Brain microvascular endothelial cell (primary cell): ENCODE measurements at regions not wholly inside any gene's neighbourhood (a gene's known extent, or its start where the extent isn't known, plus 50 kb on each side); places are given as distances from the start of the nearest gene placed in this dataset.

ENCODE experiments used
- DNase-seq: peaks from one replicate; pipeline ENCODE4 v3.0.0-alpha.2; 2020
- H3K27ac ChIP-seq: fragments of 250-450 bp; sonication (Bioruptor Pico); 2 replicates; pipeline ENCODE4 v1.5.1; 2020; ENCODE audit warnings: mild to moderate bottlenecking, moderate library complexity
- H3K27me3 ChIP-seq: fragments of 250-450 bp; sonication (Bioruptor Pico); replicated peaks from 2 replicates; pipeline ENCODE4 v1.5.1; 2020; ENCODE audit warnings: mild to moderate bottlenecking
- H3K36me3 ChIP-seq: fragments of 250-450 bp; sonication (Bioruptor Pico); replicated peaks from 2 replicates; pipeline ENCODE4 v1.5.1; 2020; ENCODE audit warnings: mild to moderate bottlenecking
- H3K4me3 ChIP-seq: 2 replicates; pipeline ENCODE4 v1.5.1; 2011; ENCODE audit warnings: low read depth, mild to moderate bottlenecking, control low read depth, low read length, moderate library complexity
- CTCF ChIP-seq: IDR thresholded peaks from 2 replicates; pipeline ENCODE4 v1.5.1; 2011; ENCODE audit warnings: low read depth, mild to moderate bottlenecking, moderate library complexity, low read length, control low read depth, inconsistent platforms; ENCODE audit errors: missing control alignments
- in situ Hi-C: cut with HindIII; loops from 2 replicates; pipeline ENCODE4 v1.10.0; 2017; ENCODE audit warnings: low sequenced_read_pairs, low pct_ligation_motif_present

- in situ Hi-C loops: no loop called here
These were observed 339.7 kb upstream of the NR2F2 start for GRCh38 chr15:95990833-95991232.

GRCh38 chr15:95994418-95994817 is 336.1 kb upstream of the NR2F2 start:
- in situ Hi-C loops: no loop called here
- Histone ChIP-seq H3K27ac (no peak overlapping the region), H3K27me3 (no peaks in the 10 kb centered on the region), H3K4me3 (no peak overlapping the region), H3K36me3 (no peaks in the 10 kb centered on the region)
- TF ChIP-seq CTCF: no peak
- DNase-seq: peak; percentile 26

More at GRCh38 chr15:95990833-95991232, 339.7 kb upstream of the NR2F2 start:
- no peak for TF ChIP-seq CTCF
- Histone ChIP-seq H3K27me3 (no peaks in the 10 kb centered on the region), H3K36me3 (no peaks in the 10 kb centered on the region), H3K27ac (no peak overlapping the region), H3K4me3 (no peak overlapping the region)
- DNase-seq: no peak

GRCh38 chr15:95995375-95996168 is 334.9 kb upstream of the NR2F2 start:
- in situ Hi-C loops: no loop called here
- H3K27ac ChIP-seq: no peak overlapping the region
- DNase-seq: no peak
- H3K27me3 ChIP-seq: no peaks in the 10 kb centered on the region
- H3K36me3 ChIP-seq: no peaks in the 10 kb centered on the region
- no peak for TF ChIP-seq CTCF
- no peak overlapping the region for H3K4me3 ChIP-seq

- in situ Hi-C loops: no loop called here
- no peak for TF ChIP-seq CTCF
- no peaks in the 10 kb centered on the region for H3K27me3 ChIP-seq
- no peaks in the 10 kb centered on the region for H3K36me3 ChIP-seq
- no peak for DNase-seq
- H3K27ac ChIP-seq: no peak overlapping the region
- H3K4me3 ChIP-seq: no peak overlapping the region
These were observed 334.0 kb upstream of the NR2F2 start for GRCh38 chr15:95996494-95996893.

GRCh38 chr15:95998935-95999334 is 331.6 kb upstream of the NR2F2 start:
- no peaks in the 10 kb centered on the region for H3K27me3 ChIP-seq
- DNase-seq: no peak
- TF ChIP-seq CTCF: no peak
- in situ Hi-C loops: no loop called here
- no peak overlapping the region for H3K4me3 ChIP-seq
- H3K27ac ChIP-seq: no peak overlapping the region
- no peaks in the 10 kb centered on the region for H3K36me3 ChIP-seq
